HEK293 (cell line): ENCODE measurements at regions not wholly inside any gene's neighbourhood (a gene's known extent, or its start where the extent isn't known, plus 50 kb on each side); places are given as distances from the start of the nearest gene placed in this dataset.

Experiments used
- CTCF ChIA-PET: fragments of 350-600 bp; formaldehyde crosslinking; extraction: SDS; loops from one replicate; lab custom pipeline; 2021; ENCODE audit warnings: antibody characterized with exemption; lab: Yijun Ruan, JAX
- POLR2A ChIA-PET: fragments of 300-600 bp; formaldehyde crosslinking; extraction: SDS; loops from one replicate; lab custom pipeline; 2020; ENCODE audit warnings: antibody characterized with exemption, inconsistent platforms; lab: Yijun Ruan, JAX
- H3K27ac ChIP-seq: fragments of 200-500 bp; sonication (Bioruptor generic); 2 replicates; pipeline ENCODE4 v1.5.1; 2014; ENCODE audit warnings: low read depth, low read length, control low read depth, inconsistent platforms; ENCODE audit errors: extremely low read depth
- H3K36me3 ChIP-seq, 2 experiments: fragments of 200-500 bp in 1 of 2; sonication (Bioruptor generic) in 1 of 2; 1 replicate in 1 of 2; 2 replicates in 1 of 2; pipeline ENCODE4 v1.5.1; 2014 to 2017; ENCODE audit warnings: inconsistent platforms in 2 of 2, low read length in 2 of 2; ENCODE audit not compliant: control insufficient read depth in 2 of 2, insufficient read depth in 1 of 2
- H3K4me1 ChIP-seq: fragments of 200-500 bp; sonication (Bioruptor generic); 2 replicates; pipeline ENCODE4 v1.5.1; 2014; ENCODE audit warnings: mild to moderate bottlenecking, low read length, inconsistent platforms; ENCODE audit not compliant: control insufficient read depth, insufficient read depth
- H3K4me3 ChIP-seq: 2 replicates; pipeline ENCODE4 v1.5.1; 2011; ENCODE audit warnings: low read depth, mild to moderate bottlenecking, control low read depth, low read length, moderate library complexity
- H3K9me3 ChIP-seq: fragments of 200-500 bp; sonication (Bioruptor generic); 2 replicates; pipeline ENCODE4 v1.5.1; 2014; ENCODE audit warnings: low read depth, low read length, inconsistent platforms; ENCODE audit not compliant: control insufficient read depth, insufficient read depth
- AEBP2 ChIP-seq: fragments of 450-650 bp; formaldehyde crosslinking; IDR thresholded peaks from 2 replicates; pipeline ENCODE4 v1.5.1; 2016; ENCODE audit warnings: missing biosample characterization, missing genetic modification characterization, borderline replicate concordance
- GLIS2 ChIP-seq: fragments of 450-650 bp; formaldehyde crosslinking; IDR thresholded peaks from 2 replicates; pipeline ENCODE4 v1.5.1; 2016; ENCODE audit warnings: missing biosample characterization, missing genetic modification characterization
- PRDM1 ChIP-seq: fragments of 450-650 bp; formaldehyde crosslinking; IDR thresholded peaks from 2 replicates; pipeline ENCODE4; 2016; ENCODE audit warnings: missing biosample characterization, missing genetic modification characterization
- SCRT1 ChIP-seq: fragments of 450-650 bp; formaldehyde crosslinking; IDR thresholded peaks from 2 replicates; pipeline ENCODE4 v1.5.1; 2016; ENCODE audit warnings: missing biosample characterization, missing genetic modification characterization, borderline replicate concordance
- SCRT2 ChIP-seq: fragments of 450-650 bp; formaldehyde crosslinking; IDR thresholded peaks from 2 replicates; pipeline ENCODE4 v1.5.1; 2016; ENCODE audit warnings: missing biosample characterization, missing genetic modification characterization
- ZFP69B ChIP-seq: fragments of 450-650 bp; formaldehyde crosslinking; IDR thresholded peaks from 2 replicates; pipeline ENCODE4 v1.5.1; 2016; ENCODE audit warnings: missing biosample characterization, missing genetic modification characterization
- ZNF133 ChIP-seq: fragments of 450-650 bp; formaldehyde crosslinking; IDR thresholded peaks from 2 replicates; pipeline ENCODE4 v1.5.1; 2016; ENCODE audit warnings: missing biosample characterization, missing genetic modification characterization
- ZNF148 ChIP-seq: fragments of 450-650 bp; formaldehyde crosslinking; IDR thresholded peaks from 2 replicates; pipeline ENCODE4 v1.5.0; 2017; ENCODE audit warnings: missing biosample characterization, missing genetic modification characterization, borderline replicate concordance
- ZNF223 ChIP-seq: fragments of 450-650 bp; formaldehyde crosslinking; IDR thresholded peaks from 2 replicates; pipeline ENCODE4 v1.5.1; 2016; ENCODE audit warnings: missing biosample characterization, missing genetic modification characterization
- ZNF26 ChIP-seq: fragments of 450-650 bp; formaldehyde crosslinking; IDR thresholded peaks from 2 replicates; pipeline ENCODE4 v1.5.1; 2016; ENCODE audit warnings: missing biosample characterization, missing genetic modification characterization
- ZNF354C ChIP-seq: fragments of 450-650 bp; formaldehyde crosslinking; IDR thresholded peaks from 2 replicates; pipeline ENCODE4 v1.5.1; 2016; ENCODE audit warnings: missing biosample characterization, missing genetic modification characterization, low read depth, borderline replicate concordance
- ZNF366 ChIP-seq: fragments of 450-650 bp; formaldehyde crosslinking; conservative IDR thresholded peaks from 2 replicates; pipeline ENCODE4 v1.5.1; 2016; ENCODE audit warnings: missing biosample characterization, missing genetic modification characterization
- ZNF416 ChIP-seq: fragments of 450-650 bp; formaldehyde crosslinking; IDR thresholded peaks from 2 replicates; pipeline ENCODE4 v1.5.1; 2016; ENCODE audit warnings: missing biosample characterization, missing genetic modification characterization
- ZNF544 ChIP-seq: fragments of 450-650 bp; formaldehyde crosslinking; IDR thresholded peaks from 2 replicates; pipeline ENCODE4 v1.5.0; 2017; ENCODE audit warnings: missing biosample characterization, missing genetic modification characterization
- ZNF624 ChIP-seq: fragments of 450-650 bp; formaldehyde crosslinking; IDR thresholded peaks from 2 replicates; pipeline ENCODE4 v1.5.1; 2017; ENCODE audit warnings: missing biosample characterization, missing genetic modification characterization
- ZNF704 ChIP-seq: fragments of 450-650 bp; formaldehyde crosslinking; IDR thresholded peaks from 2 replicates; pipeline ENCODE4 v1.5.1; 2016; ENCODE audit warnings: missing biosample characterization, missing genetic modification characterization

- TF ChIP-seq ZNF148 (no peak), ZNF133 (tag by site-specific recombination) (no peak), ZNF223 (tag by site-specific recombination) (no peak), ZNF704 (tag by site-specific recombination) (no peak), GLIS2 (tag by site-specific recombination) (no peak), ZFP69B (no peak)
- ChIA-PET CTCF (interaction anchor here (0.7 kb wide), 1 partner anchor 256 kb away, joined by 3 read pairs; no protein-coding TSS in a partner anchor), POLR2A (no interaction called here)
- H3K4me1 ChIP-seq, result no peaks in the 10 kb centered on the region
- H3K36me3 ChIP-seq, result no peaks in the 10 kb centered on the region
- H3K27ac ChIP-seq, result no peak overlapping the region
- H3K9me3 ChIP-seq, result peaks cover 4% of the 10 kb centered on the region; the same call in 1 of the 2 replicates
- no peak overlapping the region for H3K4me3 ChIP-seq
Measured at GRCh38 chr19:30923096-30923495, 426.1 kb downstream of the TSHZ3 start.

GRCh38 chr19:30920222-30920621, 429.0 kb downstream of the TSHZ3 start:
- Histone ChIP-seq H3K4me1 (no peaks in the 10 kb centered on the region), H3K27ac (no peak overlapping the region), H3K9me3 (no peaks in the 10 kb centered on the region; the same call in 1 of the 2 replicates), H3K4me3 (no peak overlapping the region), H3K36me3 (no peaks in the 10 kb centered on the region)
- TF ChIP-seq AEBP2 (tag by site-specific recombination), result no peak
- no peak for TF ChIP-seq ZNF26 (tag by site-specific recombination)
- peak; percentile 56; the same call in 1 of the 2 replicates for TF ChIP-seq SCRT1
- peak; percentile 83 for TF ChIP-seq SCRT2 (tag by site-specific recombination)
- TF ChIP-seq ZNF354C, result no peak
- ChIA-PET POLR2A (no interaction called here), CTCF (interaction anchor here (0.7 kb wide), 1 partner anchor 237 kb away, joined by 3 read pairs; no protein-coding TSS in a partner anchor)

GRCh38 chr19:30919737-30920136, 429.5 kb downstream of the TSHZ3 start:
- POLR2A ChIA-PET, result no interaction called here
- TF ChIP-seq PRDM1 (tag by site-specific recombination) (peak; percentile 96), ZNF544 (tag by site-specific recombination) (0 out of 2 replicates have a peak, but pooled peaks have one; percentile 65), ZNF624 (tag by site-specific recombination) (no peak), ZNF416 (no peak), ZNF366 (tag by site-specific recombination) (peak; percentile 74)
- TF ChIP-seq, all 188 proteins: peak for 3
- CTCF ChIA-PET, result no interaction called here

More at GRCh38 chr19:30919737-30920136, 429.5 kb downstream of the TSHZ3 start:
- Histone ChIP-seq H3K9me3 (no peaks in the 10 kb centered on the region; the same call in 1 of the 2 replicates), H3K36me3 (no peaks in the 10 kb centered on the region), H3K4me1 (no peaks in the 10 kb centered on the region), H3K4me3 (no peak overlapping the region), H3K27ac (no peak overlapping the region)
